PC-9 (cell line): ENCODE measurements at regions not wholly inside any gene's neighbourhood (a gene's known extent, or its start where the extent isn't known, plus 50 kb on each side); places are given as distances from the start of the nearest gene placed in this dataset.

ENCODE experiments used
- BruUV-seq: library from RNA; stranded (reverse); fragments of 400-500 nt; replicated peaks from 2 replicates; lab custom pipeline; 2021; lab: Mats Ljungman, UMichigan
- CTCF ChIA-PET: fragments of 300-600 bp; sonication (Branson Sonifier 250); formaldehyde crosslinking; loops from one replicate; lab custom pipeline; 2022; ENCODE audit warnings: antibody characterized with exemption; lab: Charles Lee
- POLR2A ChIA-PET: fragments of 300-600 bp; sonication (Branson Sonifier 250); formaldehyde crosslinking; loops from one replicate; lab custom pipeline; 2022; ENCODE audit warnings: antibody characterized with exemption; ENCODE audit not compliant: unreplicated experiment; lab: Charles Lee
- DNase-seq, 2 experiments: peaks; one replicate each; pipeline versions ENCODE4 v3.0.0 to v3.0.0-alpha.2; 2015 to 2022; ENCODE audit warnings: mixed read lengths in 1 of 2
- H2AFZ ChIP-seq: fragments of 200-600 bp; sonication (generic); 2 replicates; pipeline ENCODE4 v1.8.1; 2017; ENCODE audit warnings: antibody characterized with exemption
- H3F3A ChIP-seq: fragments of 200-600 bp; sonication (generic); 2 replicates; pipeline ENCODE4 v1.8.1; 2017; ENCODE audit warnings: antibody characterized with exemption, mild to moderate bottlenecking, low read depth; ENCODE audit not compliant: insufficient read depth
- H3K27ac ChIP-seq: fragments of 200-600 bp; sonication (generic); 2 replicates; pipeline ENCODE4 v1.6.1; 2016; ENCODE audit warnings: mixed run types
- H3K27me3 ChIP-seq: fragments of 200-600 bp; sonication (generic); 2 replicates; pipeline ENCODE4 v1.6.1; 2016; ENCODE audit warnings: low read depth, mixed run types; ENCODE audit not compliant: insufficient read depth
- H3K36me3 ChIP-seq: fragments of 200-600 bp; sonication (generic); 2 replicates; pipeline ENCODE4 v1.6.1; 2016; ENCODE audit warnings: low read depth, mixed run types
- H3K4me1 ChIP-seq: fragments of 200-600 bp; sonication (generic); replicated peaks from 2 replicates; pipeline ENCODE4 v1.6.1; 2016; ENCODE audit warnings: mixed run types; ENCODE audit not compliant: insufficient read depth
- H3K4me2 ChIP-seq: fragments of 200-600 bp; sonication (generic); 2 replicates; pipeline ENCODE4 v1.6.1; 2017; ENCODE audit warnings: mixed run types
- H3K4me3 ChIP-seq: fragments of 200-600 bp; sonication (generic); 2 replicates; pipeline ENCODE4 v1.6.1; 2016; ENCODE audit warnings: mixed run types
- H3K79me2 ChIP-seq: fragments of 200-600 bp; sonication (generic); 2 replicates; pipeline ENCODE4 v1.6.1; 2017; ENCODE audit warnings: low read depth, mixed run types
- H3K9me2 ChIP-seq: fragments of 200-600 bp; sonication (generic); 2 replicates; pipeline ENCODE4 v1.8.1; 2017; ENCODE audit warnings: mild to moderate bottlenecking; ENCODE audit not compliant: insufficient read depth
- H3K9me3 ChIP-seq: fragments of 200-600 bp; sonication (generic); 2 replicates; pipeline ENCODE4 v1.8.1; 2016; ENCODE audit warnings: low read depth; ENCODE audit not compliant: insufficient read depth
- H4K20me1 ChIP-seq: fragments of 200-600 bp; sonication (generic); 2 replicates; pipeline ENCODE4 v1.8.1; 2017; ENCODE audit not compliant: insufficient read depth
- EZH2 ChIP-seq: fragments of 200-600 bp; sonication (generic); IDR thresholded peaks from 2 replicates; pipeline ENCODE4 v1.8.0; 2017; ENCODE audit warnings: antibody characterized with exemption, low read depth
- intact Hi-C: fragments of 100-400 bp; cut with micrococcal nuclease; formaldehyde crosslinking; loops from one replicate; pipeline ENCODE4 v1.10.0; 2022; ENCODE audit not compliant: unreplicated experiment
- TF ChIP-seq, protein P1 (sequence below): fragments of 200-600 bp; sonication (generic); conservative IDR thresholded peaks from 2 replicates; pipeline ENCODE4 v1.6.1; 2017; ENCODE audit warnings: mixed run types, antibody characterized with exemption, mild to moderate bottlenecking, moderate library complexity

DNA sequence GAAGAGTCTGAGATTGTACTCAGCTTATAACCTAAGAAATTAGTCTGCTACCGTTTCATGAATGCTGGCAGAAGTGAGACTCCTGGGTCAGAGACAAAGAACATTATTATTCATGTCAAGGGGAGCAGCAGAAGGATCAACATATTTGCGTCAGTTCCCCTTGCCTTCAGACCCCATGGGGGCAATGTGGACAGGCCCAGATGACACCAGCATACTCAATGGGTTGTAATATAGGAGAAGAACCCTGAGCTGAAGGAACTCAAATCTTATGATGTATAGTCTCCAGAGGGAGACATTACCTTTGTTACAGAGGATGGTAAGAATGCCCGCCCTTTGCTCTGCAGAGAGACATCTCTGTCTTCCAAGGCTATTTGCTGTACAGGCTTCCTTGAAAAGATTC lies 384.4 kb downstream of the EPM2A start:
- CTCF ChIA-PET, result no interaction called here

DNA sequence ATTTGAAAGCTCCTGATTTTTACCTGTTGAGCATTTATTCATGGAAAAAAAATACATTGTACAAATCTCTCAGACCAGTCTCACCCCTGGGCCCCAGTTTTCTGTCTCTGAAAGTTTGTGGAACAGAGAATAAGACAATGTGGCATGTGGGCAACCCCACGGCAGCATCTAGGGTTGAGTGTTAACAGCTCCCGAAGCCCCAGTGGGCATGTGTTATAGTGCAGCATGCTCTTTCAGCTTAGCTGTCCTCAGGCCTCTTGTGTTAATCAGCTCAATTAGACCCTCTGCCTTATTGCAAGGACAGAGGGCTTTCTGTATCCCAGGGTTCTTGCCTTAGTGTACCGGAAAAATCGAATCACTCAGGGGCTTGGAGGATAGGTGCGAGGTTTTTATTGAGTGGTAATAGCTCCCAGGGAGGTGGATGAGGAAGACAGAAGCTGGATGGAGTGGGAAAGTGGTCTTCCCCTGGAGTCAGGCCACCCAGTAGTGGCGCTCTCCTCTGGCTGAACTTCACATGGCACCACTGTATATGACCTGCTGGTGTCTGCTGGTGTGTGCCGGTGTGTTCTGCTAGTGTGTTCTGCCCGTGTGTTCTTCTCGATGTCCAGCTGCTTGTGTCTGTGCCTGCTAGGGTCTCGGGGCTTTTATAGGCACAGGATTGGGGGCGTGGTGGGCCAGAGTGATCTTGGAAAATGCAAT lies 382.8 kb downstream of the EPM2A start:
- H3K27me3 ChIP-seq, result no peaks in the 10 kb centered on the region
- POLR2A ChIA-PET, result no interaction called here
- no peaks in the 10 kb centered on the region for H3K4me1 ChIP-seq
- no peaks in the 10 kb centered on the region for H3K9me3 ChIP-seq
- intact Hi-C loops, result no loop called here
- no peaks in the 10 kb centered on the region for H3F3A ChIP-seq
- TF ChIP-seq EZH2, result no peak
- TF ChIP-seq, protein P1, sequence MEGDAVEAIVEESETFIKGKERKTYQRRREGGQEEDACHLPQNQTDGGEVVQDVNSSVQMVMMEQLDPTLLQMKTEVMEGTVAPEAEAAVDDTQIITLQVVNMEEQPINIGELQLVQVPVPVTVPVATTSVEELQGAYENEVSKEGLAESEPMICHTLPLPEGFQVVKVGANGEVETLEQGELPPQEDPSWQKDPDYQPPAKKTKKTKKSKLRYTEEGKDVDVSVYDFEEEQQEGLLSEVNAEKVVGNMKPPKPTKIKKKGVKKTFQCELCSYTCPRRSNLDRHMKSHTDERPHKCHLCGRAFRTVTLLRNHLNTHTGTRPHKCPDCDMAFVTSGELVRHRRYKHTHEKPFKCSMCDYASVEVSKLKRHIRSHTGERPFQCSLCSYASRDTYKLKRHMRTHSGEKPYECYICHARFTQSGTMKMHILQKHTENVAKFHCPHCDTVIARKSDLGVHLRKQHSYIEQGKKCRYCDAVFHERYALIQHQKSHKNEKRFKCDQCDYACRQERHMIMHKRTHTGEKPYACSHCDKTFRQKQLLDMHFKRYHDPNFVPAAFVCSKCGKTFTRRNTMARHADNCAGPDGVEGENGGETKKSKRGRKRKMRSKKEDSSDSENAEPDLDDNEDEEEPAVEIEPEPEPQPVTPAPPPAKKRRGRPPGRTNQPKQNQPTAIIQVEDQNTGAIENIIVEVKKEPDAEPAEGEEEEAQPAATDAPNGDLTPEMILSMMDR, result no peak
- no peaks in the 10 kb centered on the region for H3K9me2 ChIP-seq
- no peaks in the 10 kb centered on the region for H4K20me1 ChIP-seq
- no peak overlapping the region for H3K27ac ChIP-seq
- no peak overlapping the region for H3K4me3 ChIP-seq
- CTCF ChIA-PET, result no interaction called here
- H3K79me2 ChIP-seq, result no peaks in the 10 kb centered on the region
- H3K36me3 ChIP-seq, result no peaks in the 10 kb centered on the region
- no TSS peak for BruUV-seq
- no peak for DNase-seq
- H2AFZ ChIP-seq, result no peak overlapping the region
- H3K4me2 ChIP-seq, result no peak overlapping the region

More for the DNA sequence above, 384.4 kb downstream of the EPM2A start:
- Histone ChIP-seq H3K9me3 (no peaks in the 10 kb centered on the region), H3K36me3 (no peaks in the 10 kb centered on the region), H3F3A (no peaks in the 10 kb centered on the region), H3K4me3 (no peak overlapping the region), H2AFZ (no peak overlapping the region), H4K20me1 (no peaks in the 10 kb centered on the region), H3K9me2 (no peaks in the 10 kb centered on the region), H3K4me2 (no peak overlapping the region), H3K4me1 (no peaks in the 10 kb centered on the region), H3K79me2 (no peaks in the 10 kb centered on the region), H3K27ac (no peak overlapping the region), H3K27me3 (no peaks in the 10 kb centered on the region)
- no peak for DNase-seq
- TF ChIP-seq EZH2, result no peak
- TF ChIP-seq, protein P1, result no peak
- intact Hi-C loops, result no loop called here
- POLR2A ChIA-PET, result no interaction called here
- BruUV-seq, result no TSS peak

DNA sequence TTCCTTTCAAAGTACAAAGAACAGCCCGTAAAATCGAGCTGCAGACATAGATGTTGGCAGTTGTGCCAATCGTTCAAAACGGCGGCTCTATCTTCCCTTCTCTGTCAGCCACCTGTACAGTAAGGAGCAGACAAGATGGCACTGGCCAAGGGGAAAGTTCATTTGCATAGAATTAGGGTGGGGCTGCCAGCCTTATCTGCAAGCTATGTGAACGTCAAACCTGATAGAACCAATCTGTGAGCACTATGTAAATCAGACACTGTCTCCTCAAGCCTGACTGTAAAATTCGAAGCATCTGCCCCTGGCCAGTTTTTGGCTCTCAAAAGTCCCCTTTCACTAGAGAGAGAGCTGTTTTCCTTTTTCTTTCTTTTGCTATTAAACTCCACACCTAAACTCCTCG lies 374.5 kb downstream of the EPM2A start:
- ChIA-PET CTCF (no interaction called here), POLR2A (no interaction called here)
- Histone ChIP-seq H3K36me3 (no peaks in the 10 kb centered on the region), H3K9me3 (no peaks in the 10 kb centered on the region), H4K20me1 (no peaks in the 10 kb centered on the region), H3K4me1 (no peaks in the 10 kb centered on the region), H3K79me2 (no peaks in the 10 kb centered on the region), H3F3A (no peaks in the 10 kb centered on the region), H3K4me3 (no peak overlapping the region), H3K27me3 (no peaks in the 10 kb centered on the region), H3K9me2 (no peaks in the 10 kb centered on the region), H3K4me2 (no peak overlapping the region), H3K27ac (no peak overlapping the region), H2AFZ (no peak overlapping the region)
- intact Hi-C loops, result no loop called here
- no peak for TF ChIP-seq EZH2
- TF ChIP-seq, protein P1, result no peak
- BruUV-seq, result no TSS peak
- DNase-seq, result no peak
